ENCODE measurements at regions not wholly inside any gene's neighbourhood (a gene's known extent, or its start where the extent isn't known, plus 50 kb on each side); places are given as distances from the start of the nearest gene placed in this dataset.

- ATAC-seq = peak in 1 of 2 experiments; percentile 55; a peak in 2 of 6 replicates
- H3K4me1 ChIP-seq = no peaks in the 10 kb centered on the region
- peak; percentile 83 for FAIRE-seq
- peak in 1 of 2 experiments; percentile 35 for DNase-seq (ENCODE audit: low read depth in 1 of 2, low spot score in 1 of 2)
- TF ChIP-seq RAD21 (conservative IDR thresholded peaks at IDR 0.05 in 1 of 2, IDR thresholded peaks at IDR 0.05 in 1 of 2) (peak in 1 of 2 experiments; percentile 35; a peak in 2 of 5 replicates), SMC3 (IDR thresholded peaks at IDR 0.05) (0 out of 3 replicates have a peak, but pooled peaks have one; percentile 12), RFX5 (IDR thresholded peaks at IDR 0.05) (no peak)
- ChIA-PET POLR2A (no interaction called here), CTCF (no interaction called here)
- H3K4me3 ChIP-seq = no peak overlapping the region
- no peak overlapping the region for H3K4me2 ChIP-seq
- no peaks in the 10 kb centered on the region for H3K9me3 ChIP-seq
- no peak overlapping the region for H3K27ac ChIP-seq
- 42% methylated on average over 5 of the region's 5 CpGs for WGBS (ENCODE audit: missing lambda C conversion rate)
Observed at GRCh38 chrX:12076046-12076445, 62.2 kb upstream of the FRMPD4 start.

DNA sequence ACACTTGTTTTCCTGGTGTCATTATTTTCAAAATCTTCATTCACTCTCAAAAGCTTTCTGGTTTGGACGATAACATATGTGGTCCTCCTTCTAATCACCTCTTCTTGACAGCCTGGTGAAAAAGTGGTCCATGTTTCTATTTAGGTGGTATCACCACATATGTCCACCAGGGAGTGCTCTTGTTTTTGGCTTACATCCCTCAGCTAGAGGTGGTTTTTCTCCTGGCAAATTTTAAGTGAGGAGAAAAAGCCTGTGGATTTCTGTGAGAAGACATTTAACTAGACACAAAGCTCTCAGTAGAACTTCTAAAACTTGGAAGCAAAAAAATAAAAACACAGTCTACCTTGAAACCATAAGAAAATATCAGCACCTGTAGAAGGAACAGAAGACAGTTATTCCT lies 58.0 kb upstream of the FRMPD4 start:
- Histone ChIP-seq H3K4me2 (no peak overlapping the region), H3K27ac (no peak overlapping the region; a peak in 1 of 6 replicates), H3K4me3 (no peak overlapping the region), H3K9me3 (no peaks in the 10 kb centered on the region), H3K4me1 (no peaks in the 10 kb centered on the region)
- no peak for TF ChIP-seq TFCP2L1 (CRISPR knock-in tag; IDR thresholded peaks at IDR 0.05)
- TF ChIP-seq BHLHE40 (IDR thresholded peaks at IDR 0.05; ENCODE audit: low read depth, low read length) = no peak
- TF ChIP-seq, protein P1, sequence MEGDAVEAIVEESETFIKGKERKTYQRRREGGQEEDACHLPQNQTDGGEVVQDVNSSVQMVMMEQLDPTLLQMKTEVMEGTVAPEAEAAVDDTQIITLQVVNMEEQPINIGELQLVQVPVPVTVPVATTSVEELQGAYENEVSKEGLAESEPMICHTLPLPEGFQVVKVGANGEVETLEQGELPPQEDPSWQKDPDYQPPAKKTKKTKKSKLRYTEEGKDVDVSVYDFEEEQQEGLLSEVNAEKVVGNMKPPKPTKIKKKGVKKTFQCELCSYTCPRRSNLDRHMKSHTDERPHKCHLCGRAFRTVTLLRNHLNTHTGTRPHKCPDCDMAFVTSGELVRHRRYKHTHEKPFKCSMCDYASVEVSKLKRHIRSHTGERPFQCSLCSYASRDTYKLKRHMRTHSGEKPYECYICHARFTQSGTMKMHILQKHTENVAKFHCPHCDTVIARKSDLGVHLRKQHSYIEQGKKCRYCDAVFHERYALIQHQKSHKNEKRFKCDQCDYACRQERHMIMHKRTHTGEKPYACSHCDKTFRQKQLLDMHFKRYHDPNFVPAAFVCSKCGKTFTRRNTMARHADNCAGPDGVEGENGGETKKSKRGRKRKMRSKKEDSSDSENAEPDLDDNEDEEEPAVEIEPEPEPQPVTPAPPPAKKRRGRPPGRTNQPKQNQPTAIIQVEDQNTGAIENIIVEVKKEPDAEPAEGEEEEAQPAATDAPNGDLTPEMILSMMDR (IDR thresholded peaks at IDR 0.05) = peak; percentile 64
- TF ChIP-seq, protein P2, sequence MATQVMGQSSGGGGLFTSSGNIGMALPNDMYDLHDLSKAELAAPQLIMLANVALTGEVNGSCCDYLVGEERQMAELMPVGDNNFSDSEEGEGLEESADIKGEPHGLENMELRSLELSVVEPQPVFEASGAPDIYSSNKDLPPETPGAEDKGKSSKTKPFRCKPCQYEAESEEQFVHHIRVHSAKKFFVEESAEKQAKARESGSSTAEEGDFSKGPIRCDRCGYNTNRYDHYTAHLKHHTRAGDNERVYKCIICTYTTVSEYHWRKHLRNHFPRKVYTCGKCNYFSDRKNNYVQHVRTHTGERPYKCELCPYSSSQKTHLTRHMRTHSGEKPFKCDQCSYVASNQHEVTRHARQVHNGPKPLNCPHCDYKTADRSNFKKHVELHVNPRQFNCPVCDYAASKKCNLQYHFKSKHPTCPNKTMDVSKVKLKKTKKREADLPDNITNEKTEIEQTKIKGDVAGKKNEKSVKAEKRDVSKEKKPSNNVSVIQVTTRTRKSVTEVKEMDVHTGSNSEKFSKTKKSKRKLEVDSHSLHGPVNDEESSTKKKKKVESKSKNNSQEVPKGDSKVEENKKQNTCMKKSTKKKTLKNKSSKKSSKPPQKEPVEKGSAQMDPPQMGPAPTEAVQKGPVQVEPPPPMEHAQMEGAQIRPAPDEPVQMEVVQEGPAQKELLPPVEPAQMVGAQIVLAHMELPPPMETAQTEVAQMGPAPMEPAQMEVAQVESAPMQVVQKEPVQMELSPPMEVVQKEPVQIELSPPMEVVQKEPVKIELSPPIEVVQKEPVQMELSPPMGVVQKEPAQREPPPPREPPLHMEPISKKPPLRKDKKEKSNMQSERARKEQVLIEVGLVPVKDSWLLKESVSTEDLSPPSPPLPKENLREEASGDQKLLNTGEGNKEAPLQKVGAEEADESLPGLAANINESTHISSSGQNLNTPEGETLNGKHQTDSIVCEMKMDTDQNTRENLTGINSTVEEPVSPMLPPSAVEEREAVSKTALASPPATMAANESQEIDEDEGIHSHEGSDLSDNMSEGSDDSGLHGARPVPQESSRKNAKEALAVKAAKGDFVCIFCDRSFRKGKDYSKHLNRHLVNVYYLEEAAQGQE (IDR thresholded peaks at IDR 0.05) = no peak
- TF ChIP-seq HOXB13 (CRISPR knock-in tag; IDR thresholded peaks at IDR 0.05; ENCODE audit: low read depth) = no peak
- TF ChIP-seq, protein P3, sequence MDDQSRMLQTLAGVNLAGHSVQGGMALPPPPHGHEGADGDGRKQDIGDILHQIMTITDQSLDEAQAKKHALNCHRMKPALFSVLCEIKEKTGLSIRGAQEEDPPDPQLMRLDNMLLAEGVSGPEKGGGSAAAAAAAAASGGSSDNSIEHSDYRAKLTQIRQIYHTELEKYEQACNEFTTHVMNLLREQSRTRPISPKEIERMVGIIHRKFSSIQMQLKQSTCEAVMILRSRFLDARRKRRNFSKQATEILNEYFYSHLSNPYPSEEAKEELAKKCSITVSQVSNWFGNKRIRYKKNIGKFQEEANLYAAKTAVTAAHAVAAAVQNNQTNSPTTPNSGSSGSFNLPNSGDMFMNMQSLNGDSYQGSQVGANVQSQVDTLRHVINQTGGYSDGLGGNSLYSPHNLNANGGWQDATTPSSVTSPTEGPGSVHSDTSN (IDR thresholded peaks at IDR 0.05) = no peak
- TF ChIP-seq HDAC2 (IDR thresholded peaks at IDR 0.05) = no peak
- no peak for TF ChIP-seq MYC (IDR thresholded peaks at IDR 0.05; ENCODE audit: borderline replicate concordance, low read length)
- peak; percentile 79 for TF ChIP-seq RAD21 (conservative IDR thresholded peaks at IDR 0.05 in 1 of 2, IDR thresholded peaks at IDR 0.05 in 1 of 2)
- no peak for TF ChIP-seq JUNB (IDR thresholded peaks at IDR 0.05)
- TF ChIP-seq SMC3 (IDR thresholded peaks at IDR 0.05) = peak; percentile 84
- no peak for TF ChIP-seq RCOR1 (IDR thresholded peaks at IDR 0.05; ENCODE audit: low read depth, low read length)
- no peak for TF ChIP-seq HEYL (CRISPR knock-in tag; IDR thresholded peaks at IDR 0.05)
- TF ChIP-seq USF2 (IDR thresholded peaks at IDR 0.05) = no peak
- TF ChIP-seq POLR2AphosphoS2 (conservative IDR thresholded peaks at IDR 0.05; ENCODE audit: low read length) = no peak
- ATAC-seq (peak; percentile 34 to 69; a peak in 3 of 6 replicates), FAIRE-seq (peak; percentile 28), DNase-seq (ENCODE audit: low read depth in 1 of 2, low spot score in 1 of 2) (peak; percentile 6 to 49)
- ChIA-PET CTCF (interaction anchor here (0.7 to 2.0 kb wide), 14 partner anchors 10 to 621 kb away, joined by 3 to 27 read pairs (median 3); no protein-coding TSS in a partner anchor), POLR2A (no interaction called here)
- 0% methylated on average over 1 of the region's 1 CpG for WGBS (ENCODE audit: missing lambda C conversion rate)

Measured in A549 (cell line).